GM10266 (cell line): ENCODE measurements at regions not wholly inside any gene's neighbourhood (a gene's known extent, or its start where the extent isn't known, plus 50 kb on each side); places are given as distances from the start of the nearest gene placed in this dataset.
"Not testable (repeated sequence)": the region's sequence is repeated elsewhere in the genome, so short reads cannot be mapped to it uniquely, and the experiment has no call there.

ENCODE experiments used
- DNase-seq: peaks from one replicate; pipeline ENCODE4 v3.0.0; 2012; ENCODE audit errors: extremely low spot score
- TF ChIP-seq, protein P1 (sequence below): IDR thresholded peaks from 2 replicates; pipeline ENCODE4 v1.5.1; 2012; ENCODE audit warnings: mild to moderate bottlenecking, low read depth; ENCODE audit not compliant: control insufficient read depth, insufficient read depth; ENCODE audit errors: missing control alignments

DNA sequence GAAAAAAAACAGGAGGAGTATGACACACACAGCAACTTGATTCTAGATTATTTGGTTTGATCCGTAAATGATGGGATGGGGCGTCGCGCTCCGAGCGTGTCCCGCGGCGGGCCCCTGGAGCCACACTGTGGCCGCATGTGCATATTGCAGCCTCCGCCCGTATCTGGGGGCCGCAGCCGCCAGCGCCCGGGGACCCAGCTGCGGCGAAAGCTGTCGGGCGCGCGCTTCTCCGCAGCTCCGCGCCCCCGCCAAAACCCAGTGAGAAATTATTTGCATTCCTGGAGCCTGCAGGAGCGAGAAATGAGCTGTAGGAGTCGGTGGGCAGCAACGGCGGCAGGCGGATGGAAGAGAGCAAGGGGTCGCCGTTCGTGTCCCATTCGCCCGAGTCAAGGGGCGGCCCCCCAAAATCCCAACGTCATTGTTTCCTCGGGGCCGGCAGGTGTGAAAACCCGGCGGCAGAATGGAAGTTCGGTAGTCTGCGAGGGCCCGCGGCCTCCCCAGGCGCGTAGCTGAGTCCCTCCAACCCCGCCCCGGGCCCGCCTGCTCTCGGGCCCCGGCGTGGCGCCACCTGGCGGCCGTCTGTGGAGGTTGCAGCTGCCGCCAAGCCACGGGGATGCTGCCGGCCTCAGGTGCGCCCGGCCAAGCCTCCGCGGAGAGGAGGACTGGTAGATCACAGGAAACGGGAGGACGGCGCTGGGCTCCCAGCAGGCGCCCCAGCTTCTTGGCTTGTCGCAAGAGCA is 86.8 kb downstream of the FAM72B start:
- TF ChIP-seq, protein P1, sequence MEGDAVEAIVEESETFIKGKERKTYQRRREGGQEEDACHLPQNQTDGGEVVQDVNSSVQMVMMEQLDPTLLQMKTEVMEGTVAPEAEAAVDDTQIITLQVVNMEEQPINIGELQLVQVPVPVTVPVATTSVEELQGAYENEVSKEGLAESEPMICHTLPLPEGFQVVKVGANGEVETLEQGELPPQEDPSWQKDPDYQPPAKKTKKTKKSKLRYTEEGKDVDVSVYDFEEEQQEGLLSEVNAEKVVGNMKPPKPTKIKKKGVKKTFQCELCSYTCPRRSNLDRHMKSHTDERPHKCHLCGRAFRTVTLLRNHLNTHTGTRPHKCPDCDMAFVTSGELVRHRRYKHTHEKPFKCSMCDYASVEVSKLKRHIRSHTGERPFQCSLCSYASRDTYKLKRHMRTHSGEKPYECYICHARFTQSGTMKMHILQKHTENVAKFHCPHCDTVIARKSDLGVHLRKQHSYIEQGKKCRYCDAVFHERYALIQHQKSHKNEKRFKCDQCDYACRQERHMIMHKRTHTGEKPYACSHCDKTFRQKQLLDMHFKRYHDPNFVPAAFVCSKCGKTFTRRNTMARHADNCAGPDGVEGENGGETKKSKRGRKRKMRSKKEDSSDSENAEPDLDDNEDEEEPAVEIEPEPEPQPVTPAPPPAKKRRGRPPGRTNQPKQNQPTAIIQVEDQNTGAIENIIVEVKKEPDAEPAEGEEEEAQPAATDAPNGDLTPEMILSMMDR = peak; percentile 80
- not testable (repeated sequence) for DNase-seq

DNA sequence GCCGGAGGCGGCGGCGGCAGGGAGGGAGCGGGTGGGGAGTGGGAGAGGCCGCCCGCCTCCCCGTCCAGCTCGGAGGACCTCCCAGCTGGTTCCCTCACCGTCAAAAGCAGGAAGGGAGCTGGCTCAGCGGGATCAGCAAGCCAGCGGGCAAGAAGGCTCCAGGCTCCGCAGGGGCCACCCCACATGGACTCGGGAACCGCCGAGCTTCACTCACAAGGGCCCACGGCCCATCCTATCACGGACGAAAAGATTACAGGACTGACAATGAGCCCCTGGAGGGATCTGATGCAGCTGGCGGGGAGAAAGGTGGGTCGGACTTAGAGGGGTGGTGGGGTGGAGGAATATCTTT is 86.3 kb downstream of the FAM72B start:
- DNase-seq = not testable (repeated sequence)

GRCh38 chr1:121109025-121109424 is 75.1 kb downstream of the FAM72B start:
- not testable (repeated sequence) for DNase-seq

GRCh38 chr1:121116522-121117297 is 67.4 kb downstream of the FAM72B start:
- DNase-seq = not testable (repeated sequence)

DNA sequence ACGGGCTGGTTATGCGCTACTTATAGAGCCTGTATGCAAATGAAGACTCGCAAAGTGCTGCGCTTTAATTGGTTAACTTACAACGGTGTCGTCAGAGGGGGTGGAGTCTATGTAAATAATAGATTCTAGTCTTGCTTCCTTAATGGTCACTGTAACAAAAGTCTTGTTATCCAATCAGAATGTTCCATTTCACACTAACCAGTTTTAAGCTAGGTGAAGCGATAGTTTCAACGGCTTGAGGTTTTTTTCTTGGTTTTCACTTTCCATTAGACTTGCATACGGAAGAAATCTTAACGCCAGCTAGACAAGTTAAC is 66.9 kb downstream of the FAM72B start:
- not testable (repeated sequence) for DNase-seq

DNA sequence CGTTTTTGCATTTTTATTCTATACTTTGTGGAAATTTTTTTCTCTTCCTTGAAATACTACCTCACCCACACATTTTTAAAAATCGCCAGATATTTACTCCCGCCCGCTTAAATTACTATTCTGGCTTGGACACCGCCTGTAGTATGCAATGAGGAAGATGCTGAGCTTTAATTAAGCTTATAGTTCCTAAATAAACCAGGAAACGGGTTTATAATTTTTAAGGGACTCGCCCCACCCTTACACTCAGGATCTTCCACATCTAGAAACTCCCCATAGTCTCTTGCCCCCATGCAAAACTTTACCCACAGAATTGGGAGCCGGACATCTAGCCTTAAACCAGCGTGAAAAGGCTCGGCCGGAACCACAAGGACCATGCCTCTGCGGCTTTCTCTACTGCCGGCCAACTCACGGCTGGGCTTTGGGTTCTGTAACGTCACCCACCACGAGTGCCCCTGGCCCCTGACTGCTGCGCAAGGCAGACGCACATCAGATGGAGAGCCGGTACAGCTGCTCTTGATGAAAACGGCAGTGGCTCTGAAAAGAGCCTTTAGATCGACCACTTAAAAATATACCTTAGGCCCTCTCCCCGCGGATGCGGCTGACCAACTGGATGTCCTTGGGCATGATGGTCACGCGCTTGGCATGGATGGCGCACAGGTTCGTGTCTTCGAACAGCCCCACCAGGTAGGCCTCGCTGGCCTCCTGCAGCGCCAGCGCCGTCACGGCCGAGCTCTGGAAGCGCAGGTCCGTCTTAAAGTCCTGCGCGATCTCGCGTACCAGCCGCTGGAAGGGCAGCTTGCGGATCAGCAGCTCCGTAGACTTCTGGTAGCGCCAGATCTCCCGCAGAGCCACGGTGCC is 66.3 kb downstream of the FAM72B start:
- DNase-seq = not testable (repeated sequence)
